Ovary (tissue), 7 donors: ENCODE measurements at regions not wholly inside any gene's neighbourhood (a gene's known extent, or its start where the extent isn't known, plus 50 kb on each side); places are given as distances from the start of the nearest gene placed in this dataset.

Experiments
- DNase-seq, 5 donors: peaks; one replicate each; pipeline ENCODE4 v3.0.0-alpha.2; 2019 to 2020
- H3K27ac ChIP-seq, 2 donors: fragments of 200-600 bp; one replicate each; pipeline versions ENCODE4 v1.5.1 to v1.8.0; 2019 to 2022
- H3K27me3 ChIP-seq: fragments of 200-600 bp; one replicate; pipeline ENCODE4 v1.8.0; 2022
- H3K36me3 ChIP-seq: fragments of 200-600 bp; sonication (generic); one replicate; pipeline ENCODE4 v1.5.1; 2019
- H3K4me1 ChIP-seq: one replicate; pipeline ENCODE4 v1.8.1; 2013; ENCODE audit warnings: mild to moderate bottlenecking, moderate library complexity; ENCODE audit not compliant: insufficient read depth
- H3K4me3 ChIP-seq: fragments of 200-600 bp; sonication (generic); one replicate; pipeline ENCODE4 v1.5.1; 2017
- H3K9me3 ChIP-seq, 2 donors: fragments of 200-600 bp in 1 of 2; sonication (generic) in 1 of 2; one replicate each; pipeline versions ENCODE4 v1.5.1 to v1.8.1; 2013 to 2019; ENCODE audit warnings: mild to moderate bottlenecking in 1 of 2, moderate library complexity in 1 of 2
- CTCF ChIP-seq, 3 donors: fragments of 450-650 bp in 2 of 3; fragments of 200-600 bp in 1 of 3; IDR thresholded peaks; one replicate each; pipeline versions ENCODE4 v1.5.1 to v1.8.0; 2016 to 2022; ENCODE audit warnings: antibody characterized with exemption in 3 of 3, mild to moderate bottlenecking in 1 of 3
- EP300 ChIP-seq: sonication (generic); formaldehyde crosslinking; IDR thresholded peaks from one replicate; pipeline ENCODE4 v1.6.1; 2017; ENCODE audit warnings: antibody characterized with exemption
- POLR2A ChIP-seq: fragments of 450-650 bp; IDR thresholded peaks from one replicate; pipeline ENCODE4 v1.6.1; 2017; ENCODE audit warnings: antibody characterized with exemption, mild to moderate bottlenecking, moderate library complexity
- WGBS, 3 donors: extraction: QIAGEN DNeasy Blood & Tissue Kit in 1 of 3; methylation state at CpG; one replicate each; pipeline versions ENCODE4 v1.1.5 to v1.1.7; 2013 to 2017; 5-methylcytosine and 5-hydroxymethylcytosine counted together
- intact Hi-C, 4 donors: fragments of 100-400 bp; cut with DNase I; formaldehyde crosslinking; loops; one replicate each; pipeline versions ENCODE4 v1.11.0 to v1.15.1; 2022 to 2023
- donor health status: DM: no; HTN: no; CAD: no; lungs with moderate emphysema.
- donor health status: DM: no; HTN: no; CAD: no.
- donor health status: Bipolar disorder and iron deficiency.
- donor health status: DM: no; HTN: no; CAD: no.
- donor health status: DM: yes; HTN: yes; CAD: no.

GRCh38 chr3:147675761-147676160 is 266.6 kb downstream of the ZIC1 start:
- no peak for TF ChIP-seq EP300
- TF ChIP-seq POLR2A = no peak
- no peak for TF ChIP-seq CTCF (IDR thresholded peaks at IDR 0.05)
- WGBS, 3 donors = 60 to 69% (median 64%) methylated on average over 2 of the region's 2 CpGs
- Histone ChIP-seq H3K27ac (no peak overlapping the region), H3K4me1 (no peaks in the 10 kb centered on the region), H3K4me3 (no peak overlapping the region), H3K36me3 (no peaks in the 10 kb centered on the region), H3K27me3 (no peaks in the 10 kb centered on the region), H3K9me3 (no peaks in the 10 kb centered on the region)
- no peak for DNase-seq
- intact Hi-C loops = no loop called here

GRCh38 chr3:147680837-147681483 is 271.8 kb downstream of the ZIC1 start:
- 58 to 73% (median 61%) methylated on average over 6 of the region's 6 CpGs for WGBS, 3 donors
- no peaks in the 10 kb centered on the region for H3K9me3 ChIP-seq
- no peak overlapping the region for H3K27ac ChIP-seq
- intact Hi-C loops = no loop called here
- no peaks in the 10 kb centered on the region for H3K4me1 ChIP-seq
- no peak overlapping the region for H3K4me3 ChIP-seq
- no peaks in the 10 kb centered on the region for H3K27me3 ChIP-seq
- no peak for TF ChIP-seq POLR2A
- H3K36me3 ChIP-seq = no peaks in the 10 kb centered on the region
- no peak for DNase-seq

- DNase-seq = no peak
- Histone ChIP-seq H3K36me3 (no peaks in the 10 kb centered on the region), H3K27me3 (no peaks in the 10 kb centered on the region), H3K4me3 (no peak overlapping the region), H3K27ac (no peak overlapping the region), H3K4me1 (no peaks in the 10 kb centered on the region), H3K9me3 (no peaks in the 10 kb centered on the region)
- TF ChIP-seq POLR2A (no peak), EP300 (no peak), CTCF (IDR thresholded peaks at IDR 0.05) (no peak)
- intact Hi-C loops = no loop called here
- WGBS, 3 donors = 91 to 96% (median 92%) methylated on average over 1 of the region's 1 CpG
Measured at GRCh38 chr3:147688868-147689267, 279.7 kb downstream of the ZIC1 start.

- no peak overlapping the region for H3K27ac ChIP-seq
- 23 to 38% (median 26%) methylated on average over 2 of the region's 2 CpGs for WGBS, 3 donors
- H3K27me3 ChIP-seq = no peaks in the 10 kb centered on the region
- intact Hi-C loops = no loop called here
- H3K4me3 ChIP-seq = no peak overlapping the region
- H3K9me3 ChIP-seq = no peaks in the 10 kb centered on the region
- H3K36me3 ChIP-seq = no peaks in the 10 kb centered on the region
- H3K4me1 ChIP-seq = no peaks in the 10 kb centered on the region
- no peak for TF ChIP-seq EP300
- TF ChIP-seq CTCF (IDR thresholded peaks at IDR 0.05) = no peak
- TF ChIP-seq POLR2A = no peak
- no peak for DNase-seq
Measured at GRCh38 chr3:147699175-147699838, 290.1 kb downstream of the ZIC1 start.

- TF ChIP-seq EP300 = no peak
- TF ChIP-seq CTCF (IDR thresholded peaks at IDR 0.05) = no peak
- no peak for TF ChIP-seq POLR2A
- no peak overlapping the region for H3K27ac ChIP-seq
- no peaks in the 10 kb centered on the region for H3K27me3 ChIP-seq
- WGBS, 3 donors = 83 to 88% (median 88%) methylated on average over 2 of the region's 2 CpGs
- intact Hi-C loops = no loop called here
- no peaks in the 10 kb centered on the region for H3K36me3 ChIP-seq
- no peak overlapping the region for H3K4me3 ChIP-seq
- H3K4me1 ChIP-seq = no peaks in the 10 kb centered on the region
- H3K9me3 ChIP-seq = no peaks in the 10 kb centered on the region
- no peak for DNase-seq
Measured at GRCh38 chr3:147701195-147701594, 292.0 kb downstream of the ZIC1 start.
